NCI-H2227 (cell line): ENCODE measurements at regions not wholly inside any gene's neighbourhood (a gene's known extent, or its start where the extent isn't known, plus 50 kb on each side); places are given as distances from the start of the nearest gene placed in this dataset.

ENCODE experiments used
- DNase-seq: peaks from one replicate; lab custom pipeline; 2025; ENCODE audit not compliant: unreplicated experiment; lab: John Stamatoyannopoulos, UW

DNA sequence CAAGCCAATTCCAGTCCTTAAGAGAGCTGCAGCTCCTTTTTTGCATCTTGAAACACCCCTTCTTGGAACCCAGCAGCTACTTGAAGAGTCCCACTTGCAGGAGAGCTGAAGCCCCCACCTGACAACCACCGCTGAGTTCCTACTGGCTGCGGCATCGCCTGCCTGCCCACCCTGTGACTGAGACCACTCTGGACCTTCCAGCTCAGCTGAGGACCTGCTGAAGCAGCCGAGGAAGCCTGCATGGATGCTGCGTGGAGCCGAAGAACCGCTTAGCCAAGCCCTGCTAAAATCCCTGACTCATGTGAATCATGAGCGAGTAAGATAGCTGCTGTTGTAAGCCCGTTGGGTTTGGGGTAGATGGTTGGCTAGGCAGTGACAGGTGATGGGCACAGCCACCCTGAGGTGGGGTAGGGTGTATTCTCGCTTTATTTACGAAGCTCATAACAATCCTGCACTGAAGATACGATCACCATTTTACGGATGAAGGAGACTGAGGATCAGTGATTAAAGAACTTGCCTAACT is 78.4 kb downstream of the INHBB start:
- no peak for DNase-seq

DNA sequence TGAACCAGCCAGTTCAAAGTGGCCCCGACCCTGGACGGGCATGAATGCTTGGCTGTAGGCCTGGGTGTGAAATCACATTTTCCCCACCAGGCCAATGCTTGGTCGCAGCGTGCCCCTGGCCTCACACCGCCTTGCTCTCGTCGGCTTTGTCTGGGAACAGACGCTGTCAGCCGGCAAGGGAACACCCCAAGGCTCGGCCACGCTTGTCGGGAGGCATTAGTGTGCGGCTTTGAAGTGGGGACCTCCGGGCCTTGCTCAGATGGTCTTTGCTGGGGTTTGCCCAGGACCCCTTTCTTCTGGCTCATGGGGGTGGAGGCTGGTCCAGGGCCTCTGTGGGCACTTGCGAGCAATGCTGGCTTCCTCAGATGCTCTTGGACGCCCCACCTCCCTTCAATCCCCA is 79.1 kb downstream of the INHBB start:
- no peak for DNase-seq

DNA sequence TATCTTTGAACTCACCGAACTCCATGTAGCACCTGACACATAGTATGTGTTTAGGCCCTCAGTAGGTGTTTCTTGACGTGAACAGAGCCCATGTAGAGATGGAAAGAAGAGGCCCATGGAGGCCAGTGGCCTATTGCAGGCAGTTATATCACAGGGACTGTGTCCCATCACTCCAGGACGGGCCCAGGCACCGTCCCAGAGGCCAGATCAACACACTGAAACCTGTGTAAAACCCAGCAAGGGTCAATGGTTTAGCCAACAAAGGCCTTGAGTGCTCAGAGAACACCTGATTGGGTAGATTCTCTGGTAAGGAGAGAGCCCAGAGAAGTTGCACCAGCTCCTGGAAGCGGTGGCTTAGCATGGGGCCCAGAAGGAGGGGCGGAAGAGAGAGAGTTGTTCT is 82.8 kb downstream of the INHBB start:
- DNase-seq, result no peak

DNA sequence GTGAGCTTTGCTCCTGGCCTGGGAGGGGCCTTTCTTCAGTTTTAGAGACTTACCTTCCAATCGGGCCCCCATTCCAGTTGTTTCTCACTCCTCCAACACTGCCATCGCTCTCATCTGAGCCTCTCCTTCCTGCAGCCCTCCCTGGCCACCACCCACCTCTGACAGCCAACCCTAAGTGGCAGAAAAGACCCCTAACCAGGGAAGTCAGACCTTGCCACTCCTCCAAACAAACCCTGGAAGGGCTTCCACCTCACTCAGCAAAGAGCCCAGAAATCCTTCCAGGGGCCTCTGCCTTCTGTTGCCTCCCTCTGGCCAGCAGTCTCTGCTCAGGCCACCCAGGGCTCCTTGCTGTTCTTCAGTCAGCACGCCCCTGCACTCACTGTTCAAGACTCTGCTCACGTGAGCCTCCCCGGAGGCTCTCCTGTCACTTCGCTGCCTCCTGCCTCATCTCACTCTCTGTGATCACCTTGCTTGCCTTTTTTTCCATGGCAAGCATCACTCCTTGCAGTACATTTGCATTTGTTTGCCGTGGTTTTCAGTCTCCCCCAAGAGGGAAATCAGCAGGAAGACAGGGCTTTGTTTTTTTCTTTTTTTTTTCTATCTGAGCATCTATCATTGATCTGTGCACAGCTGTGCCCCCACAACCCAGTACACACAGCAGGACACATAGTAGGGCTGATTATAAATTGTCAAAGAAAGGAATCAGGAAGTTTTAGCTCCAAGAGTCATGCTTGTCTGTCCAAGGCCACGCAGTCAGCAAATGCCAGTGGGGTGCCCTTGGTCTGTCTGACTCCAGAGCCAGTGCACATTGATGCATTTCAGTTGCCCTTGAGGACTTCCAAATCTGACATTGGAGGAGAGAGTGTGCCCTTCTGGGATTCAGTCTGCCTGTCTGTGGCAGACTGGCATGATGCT is 83.9 kb downstream of the INHBB start:
- no peak for DNase-seq

DNA sequence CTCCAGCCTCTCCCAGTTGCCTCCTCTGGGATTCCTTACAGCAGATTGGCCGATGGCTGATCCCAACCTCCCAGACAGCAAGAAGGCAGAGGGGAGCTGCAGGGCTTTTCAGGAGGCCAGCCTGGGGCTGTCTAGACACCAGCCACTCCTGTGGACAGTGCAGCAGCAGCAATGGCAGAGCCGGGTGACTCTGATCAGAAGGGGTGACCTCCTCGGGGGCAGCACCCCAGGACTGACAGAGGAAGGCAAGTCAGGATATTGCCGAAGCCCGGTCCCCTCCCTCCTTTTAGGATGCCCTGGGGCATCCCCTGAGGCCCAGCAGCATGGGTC is 84.5 kb downstream of the INHBB start:
- no peak for DNase-seq

DNA sequence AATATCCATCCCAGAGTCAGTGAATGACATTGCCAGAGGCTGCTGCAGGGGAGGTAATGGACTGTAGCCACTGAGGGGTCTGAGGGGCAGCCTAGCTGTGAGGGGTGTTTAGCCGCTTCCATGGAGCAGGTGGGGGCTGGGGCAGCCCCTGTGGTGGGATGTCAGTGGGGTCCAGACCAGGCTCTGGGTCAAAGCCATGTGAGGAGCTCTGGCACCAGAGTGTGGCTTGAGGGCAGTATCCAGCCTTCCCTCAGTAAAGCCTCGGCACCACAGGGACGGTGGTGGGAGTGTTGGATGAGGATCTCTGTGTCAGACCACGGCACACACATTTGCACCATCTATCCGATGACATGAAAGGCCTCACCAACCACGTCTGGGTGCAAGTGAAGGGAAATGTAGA is 85.0 kb downstream of the INHBB start:
- DNase-seq, result no peak

DNA sequence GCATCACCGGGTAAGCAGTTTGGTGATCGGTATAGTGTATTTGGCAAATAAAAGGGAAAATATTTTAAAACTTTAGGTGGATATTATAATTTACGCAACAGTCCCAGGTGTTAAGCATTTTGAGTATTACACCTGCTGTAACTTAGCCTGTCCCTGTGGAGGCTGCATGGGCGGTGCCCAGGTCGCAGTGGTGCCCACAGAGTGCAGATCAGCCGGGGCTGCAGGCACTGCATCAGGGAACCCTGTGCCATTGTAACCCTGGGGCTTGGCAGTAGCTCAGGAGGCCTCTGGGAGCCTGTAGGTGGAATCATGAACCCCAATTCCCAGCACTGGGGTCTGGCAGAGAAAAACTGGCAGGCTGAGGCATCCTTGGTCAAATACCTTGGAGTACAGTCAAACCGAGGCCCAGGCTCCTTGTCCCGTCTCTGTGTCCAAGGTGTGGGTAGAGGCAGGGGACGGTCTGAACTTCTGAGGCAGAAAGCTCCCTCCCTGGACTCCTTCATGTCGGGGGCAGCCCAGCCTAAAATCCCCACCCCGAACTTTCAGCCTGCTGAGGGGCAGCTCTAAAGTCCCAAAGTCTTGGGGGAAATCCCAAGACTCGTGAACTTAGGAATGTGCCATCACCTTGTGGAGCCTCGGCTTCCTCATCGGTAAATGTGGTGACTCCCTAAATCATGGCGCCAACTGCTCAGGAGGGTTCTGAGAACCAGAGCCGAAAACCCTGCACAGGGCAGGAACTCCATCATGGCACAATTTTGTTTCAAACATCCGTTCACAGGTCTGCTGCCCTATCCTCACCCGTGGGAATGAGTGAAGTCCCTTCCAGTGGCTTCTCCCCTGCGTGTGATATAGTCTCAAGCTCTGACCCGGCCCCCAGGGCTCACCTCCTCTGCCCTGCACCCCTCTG is 85.7 kb downstream of the INHBB start:
- DNase-seq, result no peak

DNA sequence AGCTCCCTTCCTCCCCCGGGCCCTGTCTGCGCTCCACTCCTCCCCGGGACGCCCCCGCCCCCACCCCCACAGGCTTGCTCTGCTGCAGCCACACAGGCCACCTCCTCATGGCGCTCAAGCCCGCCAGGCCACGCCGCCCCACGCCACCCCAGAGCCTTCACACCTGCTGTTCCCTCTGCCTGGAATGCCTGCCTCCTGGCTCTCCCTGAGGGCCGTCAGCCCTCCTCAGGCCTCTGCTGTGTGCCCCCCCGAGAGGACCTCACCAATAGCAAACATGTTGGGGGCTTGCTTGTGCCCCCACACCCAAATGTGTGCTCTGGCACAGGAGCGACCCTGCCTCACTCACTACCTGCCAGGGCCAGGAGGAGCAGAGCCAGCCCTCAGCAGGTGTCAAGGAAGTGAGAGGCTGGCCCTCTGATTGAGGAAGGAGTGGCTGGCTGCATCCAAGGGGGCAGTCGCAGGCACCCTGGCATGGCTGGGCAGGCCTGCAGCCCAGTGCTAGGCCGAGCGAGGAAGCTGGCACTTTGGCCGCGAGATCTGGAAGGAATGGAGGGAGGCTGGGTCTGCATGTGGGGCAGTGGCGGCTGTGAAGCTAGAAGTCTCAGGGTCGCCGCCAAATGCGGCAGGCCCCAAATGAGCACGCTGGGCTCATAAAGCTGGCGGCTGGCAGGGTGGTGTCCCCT is 86.5 kb downstream of the INHBB start:
- no peak for DNase-seq

DNA sequence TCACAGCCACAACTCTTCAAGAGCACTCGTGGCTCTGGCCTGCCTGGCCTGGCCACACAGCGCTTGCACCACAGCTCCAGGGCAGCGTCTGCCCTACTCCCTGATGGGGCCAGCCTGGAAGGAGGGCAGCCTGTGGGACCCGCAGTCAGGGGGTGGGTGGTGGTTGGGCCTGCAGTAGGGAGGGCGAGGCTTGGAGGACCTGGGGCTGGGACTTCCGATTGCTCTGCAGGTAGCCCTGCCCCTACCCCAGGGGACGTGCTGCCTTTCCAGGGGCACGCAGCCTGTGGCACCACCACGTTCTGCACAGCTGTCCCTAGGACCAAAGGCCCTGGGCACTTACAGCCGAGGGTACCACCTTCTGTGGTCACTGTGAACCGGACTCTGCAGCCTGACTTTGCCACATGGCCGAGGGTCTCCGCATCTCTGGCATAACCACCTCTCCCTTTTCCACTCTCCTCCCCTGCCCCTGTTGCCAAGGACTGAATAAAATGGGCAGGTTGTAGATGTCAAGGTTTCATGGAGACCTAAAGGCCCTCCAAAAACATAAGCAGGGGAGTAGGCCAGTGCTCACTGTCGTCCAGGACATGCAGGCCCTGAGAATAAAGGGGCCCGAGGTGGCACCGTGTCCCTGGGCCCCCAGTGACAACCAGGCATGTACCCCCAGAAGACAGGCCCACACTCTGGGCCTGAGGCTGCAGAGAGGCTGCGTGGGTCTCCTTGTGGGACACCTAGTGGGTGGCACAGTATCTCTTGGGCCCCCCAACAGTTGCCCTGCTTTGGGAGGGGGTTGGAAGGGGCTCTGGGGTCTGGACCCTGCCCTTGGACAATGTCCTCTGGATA is 87.3 kb downstream of the INHBB start:
- DNase-seq, result no peak

DNA sequence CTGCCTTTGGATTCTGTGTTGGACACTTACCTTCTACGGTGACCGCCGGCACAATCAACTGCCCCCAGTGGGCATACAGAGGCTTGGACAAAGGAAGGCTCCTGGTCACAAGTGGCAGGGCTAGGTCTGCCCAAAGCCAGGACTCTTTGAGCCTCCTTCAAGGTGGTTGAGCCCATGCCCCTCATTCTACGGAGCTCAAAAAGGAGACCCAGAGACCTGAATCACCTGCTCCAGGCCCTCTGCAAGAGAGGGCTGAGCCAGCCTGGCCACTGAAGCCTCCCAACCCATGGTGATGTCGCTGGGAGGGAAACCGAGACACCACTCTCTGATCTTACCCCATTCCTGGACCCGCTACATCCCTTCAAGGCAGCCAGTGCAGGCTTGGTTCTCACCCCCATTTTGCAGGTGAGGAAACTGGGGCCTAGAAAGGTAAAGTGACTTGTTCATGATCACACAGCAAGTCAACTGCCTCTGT is 87.9 kb downstream of the INHBB start:
- DNase-seq, result no peak

DNA sequence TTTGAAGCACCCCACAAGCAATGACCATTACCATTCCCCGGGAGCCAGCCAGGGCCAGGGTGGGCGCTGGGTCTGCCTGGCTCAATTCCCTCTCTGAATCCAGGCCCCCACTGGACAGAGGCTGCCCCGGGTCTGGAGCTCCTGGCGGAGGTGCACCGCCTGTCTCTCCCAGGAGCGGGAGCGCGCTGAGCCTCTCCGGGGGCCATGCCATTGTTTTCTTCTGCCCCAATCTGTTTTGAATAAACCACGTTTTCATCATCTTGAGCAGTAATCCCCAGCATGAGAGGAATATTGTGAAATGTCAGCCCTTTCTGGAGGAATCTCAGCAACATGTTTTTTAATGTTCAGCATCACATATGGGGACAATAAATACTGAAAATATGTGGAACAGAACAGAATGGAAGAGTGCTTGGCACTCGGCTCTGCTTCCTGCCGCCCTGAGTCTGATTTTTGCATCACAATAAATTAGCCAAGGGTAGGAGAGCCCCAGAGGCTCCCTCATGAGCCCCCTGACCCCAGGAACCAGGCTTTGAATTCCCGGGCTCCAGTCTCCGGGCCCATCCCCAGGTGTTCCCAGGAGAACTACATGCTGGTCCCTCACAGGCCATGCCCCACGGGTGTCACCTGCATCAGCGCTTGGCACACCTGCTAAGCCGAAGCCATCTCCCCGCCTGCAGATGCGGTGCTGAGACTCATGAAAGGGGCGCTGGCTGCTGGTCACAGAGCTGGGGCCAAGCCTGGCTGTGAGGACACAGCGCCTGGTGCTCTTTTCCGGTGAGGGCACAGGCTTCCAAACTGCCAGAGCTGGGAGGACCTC is 88.8 kb downstream of the INHBB start:
- no peak for DNase-seq

DNA sequence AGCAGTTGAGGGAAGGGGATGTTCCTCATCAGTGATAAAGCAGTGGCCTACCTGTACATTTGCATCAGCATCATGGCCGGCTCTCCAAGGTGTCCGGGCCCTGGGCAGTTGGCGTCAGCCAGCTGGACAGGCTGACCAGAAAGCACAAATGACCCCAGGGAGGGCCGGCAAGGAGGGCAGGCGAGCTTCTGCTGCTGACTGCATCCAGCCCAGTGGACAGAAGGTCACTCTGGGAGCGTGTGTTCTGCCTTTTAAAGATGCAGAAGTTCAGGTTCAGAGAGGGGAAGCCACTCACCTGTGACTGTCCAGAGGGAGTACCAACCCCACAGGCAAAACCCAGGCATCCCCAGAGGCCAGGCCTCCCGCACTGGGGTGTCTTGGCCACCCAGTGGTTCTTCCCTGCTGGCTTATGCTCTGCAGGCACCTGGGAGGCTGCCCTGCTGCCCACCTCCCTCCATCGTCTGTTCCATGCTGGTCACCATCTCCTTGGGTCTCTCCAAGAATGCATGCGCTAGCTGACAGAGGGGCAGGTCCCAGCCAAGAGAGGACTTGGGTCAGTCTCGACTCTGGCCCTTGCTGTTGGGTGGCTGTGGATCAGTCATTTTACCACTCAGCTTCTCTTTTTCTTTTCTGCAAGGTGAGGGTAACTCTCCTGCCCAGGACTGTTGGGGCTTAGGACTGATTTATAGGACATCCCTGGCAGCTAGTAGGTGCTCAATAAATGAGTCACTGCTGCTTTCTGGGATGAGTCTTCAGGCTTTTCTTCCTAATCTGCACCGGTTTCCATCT is 89.9 kb downstream of the INHBB start:
- DNase-seq, result no peak

DNA sequence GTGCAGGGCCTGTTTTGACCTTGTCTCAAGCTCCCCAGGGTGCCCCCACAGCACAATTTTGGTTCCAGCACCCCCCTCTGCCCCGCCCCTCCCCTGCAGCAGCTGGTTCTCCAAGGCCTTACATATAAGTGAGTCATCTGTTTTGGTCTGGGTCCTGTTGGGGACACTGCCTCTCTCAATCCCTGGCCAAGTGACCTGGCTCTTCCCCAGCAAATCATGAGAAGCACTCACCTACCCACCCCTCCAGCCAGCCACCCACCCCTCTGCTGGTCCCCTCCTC is 90.5 kb downstream of the INHBB start:
- DNase-seq, result no peak

DNA sequence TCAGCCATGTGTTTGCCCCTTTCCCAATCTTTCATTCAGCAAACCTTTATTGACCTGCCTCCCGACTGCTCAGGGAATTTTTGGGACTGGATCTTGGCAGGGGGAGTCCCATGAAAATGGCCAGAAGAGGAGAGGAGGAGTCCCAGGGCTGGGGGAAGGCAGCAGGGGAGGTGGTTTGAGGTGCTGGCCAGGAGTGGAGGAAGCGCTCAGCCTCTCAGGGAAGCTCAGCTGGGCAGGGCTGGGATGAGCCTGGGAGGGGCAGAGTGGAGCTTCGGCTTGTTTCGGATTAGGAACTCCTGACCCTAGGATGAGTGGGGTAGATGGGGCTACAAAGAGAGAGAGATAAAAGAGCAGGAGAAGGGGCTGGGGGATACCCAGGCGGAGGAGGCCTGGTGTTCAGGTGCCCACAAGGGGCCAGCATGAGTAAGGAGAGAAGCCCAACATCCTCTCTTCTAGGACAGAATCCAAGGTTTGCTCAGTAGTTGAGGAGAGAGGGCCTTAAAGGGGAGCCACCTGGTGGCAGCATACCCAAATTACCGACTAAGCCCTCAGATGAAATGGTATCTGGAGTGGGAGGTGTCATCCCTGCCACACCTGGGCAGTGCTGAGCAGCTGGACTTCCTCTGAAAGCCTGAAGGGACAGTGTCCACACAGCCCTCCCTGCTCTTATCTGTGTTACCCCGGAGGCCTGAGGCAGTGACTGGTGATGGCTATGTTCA is 91.1 kb downstream of the INHBB start:
- DNase-seq, result peak; percentile 13

DNA sequence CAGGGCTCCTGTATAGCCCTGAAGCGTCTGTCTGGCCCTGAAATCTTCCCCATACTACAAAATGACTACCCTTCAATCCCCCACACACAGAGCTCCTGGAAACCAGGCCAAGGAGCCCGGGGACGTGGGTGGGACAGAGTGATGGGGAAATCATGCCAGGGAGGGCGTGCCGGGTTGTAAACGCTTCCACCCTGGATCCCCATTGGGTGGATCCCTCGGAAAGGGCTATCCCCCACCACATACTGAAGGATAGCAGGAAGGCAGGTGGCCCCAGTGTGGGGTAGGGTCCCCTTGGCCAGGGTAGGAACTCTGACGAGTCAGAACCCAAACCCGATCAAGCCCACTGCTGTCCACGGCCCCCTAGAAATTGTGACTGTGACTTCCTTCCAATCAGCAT is 91.7 kb downstream of the INHBB start:
- no peak for DNase-seq

DNA sequence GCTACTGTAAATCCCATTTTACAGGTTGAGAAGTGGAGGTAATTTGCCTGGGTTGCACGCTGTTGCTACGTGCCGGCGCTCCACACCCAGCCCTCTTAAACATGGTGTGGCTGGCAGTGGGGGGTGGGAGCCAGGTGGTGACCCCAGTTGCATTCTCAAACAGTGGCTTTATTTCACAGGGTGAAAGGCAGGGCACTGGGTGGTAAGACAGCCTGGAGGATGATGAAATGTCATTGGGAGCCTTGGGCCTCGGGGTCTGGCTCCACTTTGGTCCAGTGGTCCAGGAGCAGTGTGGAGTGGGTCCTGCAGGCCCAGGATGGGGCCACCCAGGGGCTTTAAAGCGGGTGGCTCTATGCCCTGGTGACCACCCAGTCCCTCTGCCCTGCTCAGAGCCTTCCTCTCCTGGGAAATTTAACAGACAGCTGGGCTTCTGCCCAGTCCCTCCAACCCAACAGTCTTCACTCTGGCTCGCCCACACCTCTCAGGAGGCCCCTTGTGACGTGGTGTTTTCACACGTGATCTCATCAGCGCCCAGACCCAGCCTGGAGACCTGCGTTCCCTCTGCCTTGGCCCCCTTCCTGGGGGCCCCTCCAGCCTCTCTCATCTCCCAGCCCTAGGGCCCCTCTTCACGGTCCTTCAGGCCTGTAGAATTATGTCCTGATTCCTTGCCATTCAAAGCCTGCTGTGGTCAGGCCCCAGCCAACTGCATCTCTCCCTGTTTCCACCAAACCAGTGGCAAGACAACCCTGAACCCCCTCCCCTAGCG is 92.5 kb downstream of the INHBB start:
- no peak for DNase-seq

DNA sequence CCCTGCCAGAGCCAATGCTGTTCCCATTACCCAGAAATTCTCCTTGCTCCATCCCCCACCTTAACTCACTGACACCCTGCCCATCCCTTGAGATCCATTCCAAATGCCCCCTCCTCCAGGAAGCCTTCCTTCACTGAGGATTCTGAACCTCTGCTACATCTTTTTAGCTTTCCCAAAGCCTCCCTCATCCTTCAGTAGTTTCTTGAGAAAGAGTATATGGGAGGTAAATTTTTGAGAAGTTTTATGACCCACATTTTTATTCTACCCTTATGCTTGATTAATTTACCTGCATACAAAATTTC is 93.1 kb downstream of the INHBB start:
- DNase-seq, result no peak
